HL-60 (cell line): ENCODE measurements at regions not wholly inside any gene's neighbourhood (a gene's known extent, or its start where the extent isn't known, plus 50 kb on each side); places are given as distances from the start of the nearest gene placed in this dataset.
A peak's percentile ranks its signal among the peaks of the same experiment; 100 is the strongest.

Source experiments
- DNase-seq, 2 experiments: peaks; one replicate each; pipeline ENCODE4 v3.0.0-alpha.2; 2010 to 2020; ENCODE audit warnings: low read depth in 1 of 2, low spot score in 1 of 2
- H3K27ac ChIP-seq: fragments of 250-450 bp; sonication (Bioruptor Pico); replicated peaks from 2 replicates; pipeline ENCODE4 v1.5.1; 2020; ENCODE audit warnings: mild to moderate bottlenecking, moderate library complexity
- H3K27me3 ChIP-seq: fragments of 250-450 bp; sonication (Bioruptor Pico); 2 replicates; pipeline ENCODE4 v1.5.1; 2021; ENCODE audit warnings: mild to moderate bottlenecking, moderate library complexity; ENCODE audit not compliant: insufficient read depth, poor library complexity, severe bottlenecking
- H3K4me3 ChIP-seq: replicated peaks from 2 replicates; pipeline ENCODE4 v1.5.1; 2011; ENCODE audit warnings: mild to moderate bottlenecking, control low read depth, low read length; ENCODE audit not compliant: insufficient read depth
- CTCF ChIP-seq: IDR thresholded peaks from one replicate; pipeline ENCODE4 v1.5.1; 2011; ENCODE audit warnings: low read length, control low read depth, inconsistent platforms; ENCODE audit not compliant: insufficient read depth
- GABPA ChIP-seq: IDR thresholded peaks from 2 replicates; pipeline ENCODE4 v1.6.1; 2012; ENCODE audit warnings: low read depth
- POLR2AphosphoS5 ChIP-seq: IDR thresholded peaks from 2 replicates; pipeline ENCODE4 v1.6.1; 2012; ENCODE audit warnings: low read depth
- REST ChIP-seq: IDR thresholded peaks from 2 replicates; pipeline ENCODE4 v1.6.1; 2012; ENCODE audit warnings: low read depth; ENCODE audit not compliant: insufficient replicate concordance
- SPI1 ChIP-seq: IDR thresholded peaks from 2 replicates; pipeline ENCODE4 v1.6.1; 2012; ENCODE audit warnings: low read depth, mild to moderate bottlenecking, borderline replicate concordance

GRCh38 chr5:166369807-166370206 is 1921.6 kb upstream of the WWC1 start:
- Histone ChIP-seq H3K27ac (no peak overlapping the region), H3K4me3 (no peak overlapping the region), H3K27me3 (no peaks in the 10 kb centered on the region)
- no peak for TF ChIP-seq SPI1
- no peak for TF ChIP-seq POLR2AphosphoS5
- TF ChIP-seq GABPA, result no peak
- TF ChIP-seq REST, result no peak
- TF ChIP-seq CTCF, result no peak
- no peak for DNase-seq

- H3K4me3 ChIP-seq, result no peak overlapping the region
- no peaks in the 10 kb centered on the region for H3K27me3 ChIP-seq
- no peak for TF ChIP-seq REST
- TF ChIP-seq SPI1, result no peak
- TF ChIP-seq CTCF, result no peak
- no peak for TF ChIP-seq GABPA
- no peak for TF ChIP-seq POLR2AphosphoS5
- no peak for DNase-seq
- peak overlapping the region; percentile 47 for H3K27ac ChIP-seq
Measured at GRCh38 chr5:166370928-166371690, 1920.3 kb upstream of the WWC1 start.

GRCh38 chr5:166373817-166374216 is 1917.6 kb upstream of the WWC1 start:
- no peaks in the 10 kb centered on the region for H3K27me3 ChIP-seq
- no peak for DNase-seq
- no peak overlapping the region for H3K4me3 ChIP-seq
- no peak overlapping the region for H3K27ac ChIP-seq
- TF ChIP-seq REST (no peak), SPI1 (no peak), CTCF (no peak), POLR2AphosphoS5 (no peak), GABPA (no peak)
